Heart right ventricle (tissue), 16 donors: ENCODE measurements at regions not wholly inside any gene's neighbourhood (a gene's known extent, or its start where the extent isn't known, plus 50 kb on each side); places are given as distances from the start of the nearest gene placed in this dataset.

Experiments
- ATAC-seq, 8 donors: fragments of 200-7000 bp; cut with Tn5 transposase; one replicate each; pipeline ENCODE4 v1.9.1; 2020; ENCODE audit warnings: mild to moderate bottlenecking in 8 of 8, moderate library complexity in 8 of 8, moderate number of reproducible peaks in 1 of 8
- DNase-seq, 2 donors: peaks; one replicate each; pipeline ENCODE4 v3.0.0-alpha.2; 2020
- H3K27ac ChIP-seq, 10 donors: fragments of 200-600 bp; sonication (generic) in 2 of 10; one replicate each; pipeline versions ENCODE4 v1.5.0 to v1.8.0; 2020 to 2022; ENCODE audit warnings: mild to moderate bottlenecking in 3 of 10
- H3K27me3 ChIP-seq, 7 donors: fragments of 200-600 bp; one replicate each; pipeline ENCODE4 v1.8.0; 2021 to 2022; ENCODE audit warnings: mild to moderate bottlenecking in 2 of 7
- H3K36me3 ChIP-seq, 9 donors: fragments of 200-600 bp; sonication (generic) in 1 of 9; one replicate each; pipeline versions ENCODE4 v1.5.0 to v1.8.0; 2020 to 2022; ENCODE audit warnings: mild to moderate bottlenecking in 2 of 9
- H3K4me1 ChIP-seq, 9 donors: fragments of 200-600 bp; sonication (generic) in 1 of 9; one replicate each; pipeline versions ENCODE4 v1.5.0 to v1.8.0; 2020 to 2022; ENCODE audit warnings: mild to moderate bottlenecking in 4 of 9
- H3K4me3 ChIP-seq, 10 donors: fragments of 200-600 bp; sonication (generic) in 2 of 10; one replicate each; pipeline versions ENCODE4 v1.5.0 to v1.8.0; 2020 to 2022; ENCODE audit warnings: mild to moderate bottlenecking in 7 of 10, moderate library complexity in 2 of 10
- H3K9me3 ChIP-seq, 11 donors: fragments of 200-600 bp in 10 of 11; sonication (generic) in 2 of 11; one replicate each; pipeline versions ENCODE4 v1.5.0 to v1.8.0; 2013 to 2022; ENCODE audit warnings: mild to moderate bottlenecking in 2 of 11, control low read depth in 1 of 11, moderate library complexity in 1 of 11
- WGBS, 2 donors: extraction: QIAGEN DNeasy Blood & Tissue Kit; methylation state at CpG; one replicate each; pipeline ENCODE4 v1.1.7; 2013; ENCODE audit warnings: inconsistent platforms in 1 of 2; 5-methylcytosine and 5-hydroxymethylcytosine counted together
- intact Hi-C, 10 donors: fragments of 100-400 bp; cut with DNase I; formaldehyde crosslinking; loops; one replicate each; pipeline versions ENCODE4 v1.11.1 to v1.14.2; 2022
- TF ChIP-seq, protein P1 (sequence below), 9 donors: fragments of 200-600 bp; sonication (generic) in 2 of 9; IDR thresholded peaks; one replicate each; pipeline versions ENCODE4 v1.5.0 to v1.8.0; 2021 to 2022; ENCODE audit warnings: antibody characterized with exemption in 9 of 9, mild to moderate bottlenecking in 5 of 9, moderate library complexity in 1 of 9
- donor health status: Arrhythmogenic right ventricular cardiomyopathy.
- donor health status: ischemic (EF 13 %, LVEDD 7.1; RV severe dilation, severe dysfunction).
- donor health status: healthy with polysubstance abuse.
- donor health status: DM: no; HTN: yes; CAD: no.
- donor health status: DM: no; HTN: no; CAD: no.
- donor health status: ischemic (EF 25% LVEDD 6.9; RV normal size, moderate dysfunction).
- donor health status: ischemic (EF 25% LVEDD 5.7; RV mildly dilated, moderate dysfunction).
- donor health status: healthy.
- donor health status: DM: yes; HTN: yes; CAD: no.
- donor health status: Ischemic cardiomyopathy.
- donor health status: ischemic (EF 35%, LVEDD 5.7; RV mildly dilated, moderate dysfunction).
- donor health status: nonischemic (EF 11% LVEDD 7.7; RV severe dilation, severe dysfunction).
- donor health status: DM: yes; HTN: yes; CAD: no.
- donor health status: PGD.
- donor health status: ischemic (EF 29% LVEDD 5.4; RV normal size, mild dysfunction).
- donor health status: nonischemic (EF 23%, LVEDD 6.1; RV moderate dilation, normal function).

DNA sequence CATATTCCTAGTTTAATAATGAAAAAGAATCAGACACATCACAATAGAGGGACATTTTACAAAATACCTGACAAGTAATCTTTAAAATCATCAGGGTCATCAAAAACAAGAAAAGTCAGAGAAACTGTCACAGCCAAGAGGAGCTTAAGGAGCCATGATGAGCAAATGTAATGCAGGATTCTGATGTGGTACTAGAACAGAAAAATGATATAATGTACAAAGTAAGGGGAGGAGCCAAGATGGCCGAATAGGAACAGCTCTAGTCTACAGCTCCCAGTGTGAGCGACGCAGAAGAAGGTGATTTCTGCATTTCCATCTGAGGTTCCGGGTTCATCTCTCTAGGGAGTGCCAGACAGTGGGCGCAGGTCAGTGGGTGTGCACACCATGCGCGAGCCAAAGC is 198.0 kb upstream of the FAT3 start:
- H3K4me1 ChIP-seq, result no peaks in the 10 kb centered on the region
- intact Hi-C loops, result no loop called here
- TF ChIP-seq, protein P1, sequence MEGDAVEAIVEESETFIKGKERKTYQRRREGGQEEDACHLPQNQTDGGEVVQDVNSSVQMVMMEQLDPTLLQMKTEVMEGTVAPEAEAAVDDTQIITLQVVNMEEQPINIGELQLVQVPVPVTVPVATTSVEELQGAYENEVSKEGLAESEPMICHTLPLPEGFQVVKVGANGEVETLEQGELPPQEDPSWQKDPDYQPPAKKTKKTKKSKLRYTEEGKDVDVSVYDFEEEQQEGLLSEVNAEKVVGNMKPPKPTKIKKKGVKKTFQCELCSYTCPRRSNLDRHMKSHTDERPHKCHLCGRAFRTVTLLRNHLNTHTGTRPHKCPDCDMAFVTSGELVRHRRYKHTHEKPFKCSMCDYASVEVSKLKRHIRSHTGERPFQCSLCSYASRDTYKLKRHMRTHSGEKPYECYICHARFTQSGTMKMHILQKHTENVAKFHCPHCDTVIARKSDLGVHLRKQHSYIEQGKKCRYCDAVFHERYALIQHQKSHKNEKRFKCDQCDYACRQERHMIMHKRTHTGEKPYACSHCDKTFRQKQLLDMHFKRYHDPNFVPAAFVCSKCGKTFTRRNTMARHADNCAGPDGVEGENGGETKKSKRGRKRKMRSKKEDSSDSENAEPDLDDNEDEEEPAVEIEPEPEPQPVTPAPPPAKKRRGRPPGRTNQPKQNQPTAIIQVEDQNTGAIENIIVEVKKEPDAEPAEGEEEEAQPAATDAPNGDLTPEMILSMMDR (IDR thresholded peaks at IDR 0.05), result no peak
- ATAC-seq (no peak), DNase-seq (no peak)
- H3K4me3 ChIP-seq, result no peak overlapping the region
- no peaks in the 10 kb centered on the region for H3K36me3 ChIP-seq
- peaks cover 0 to 3% (median 0%) of the 10 kb centered on the region in 7 donors for H3K27me3 ChIP-seq
- H3K9me3 ChIP-seq, result peaks cover 0 to 13% (median 0%) of the 10 kb centered on the region in 11 donors
- no peak overlapping the region for H3K27ac ChIP-seq
- 85 to 89% methylated on average over 7 of the region's 7 CpGs for WGBS, 2 donors

DNA sequence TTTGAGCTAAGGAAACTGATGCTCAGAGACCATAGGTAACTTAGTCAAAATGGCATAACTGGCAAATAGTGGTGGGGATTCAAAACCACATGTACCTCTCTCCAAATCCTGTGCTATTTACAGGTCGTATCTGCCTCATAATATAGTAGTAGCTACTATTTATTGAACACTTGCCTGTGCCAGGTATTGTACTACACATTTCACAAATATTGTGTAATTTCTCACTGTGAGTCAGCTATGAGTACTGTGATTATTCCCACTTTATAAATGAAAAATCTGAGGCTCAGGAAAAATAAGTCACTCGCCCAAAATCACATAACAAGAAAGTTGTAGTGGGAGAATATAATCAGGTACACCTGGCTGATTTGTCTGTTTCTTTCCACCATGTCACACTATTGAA is 199.8 kb upstream of the FAT3 start:
- Histone ChIP-seq H3K36me3 (no peaks in the 10 kb centered on the region), H3K9me3 (peaks cover 0 to 9% (median 0%) of the 10 kb centered on the region in 11 donors), H3K4me3 (no peak overlapping the region), H3K27ac (no peak overlapping the region), H3K4me1 (no peaks in the 10 kb centered on the region), H3K27me3 (peaks cover 0 to 3% (median 0%) of the 10 kb centered on the region in 7 donors)
- WGBS, 2 donors, result 84 to 88% methylated on average over 2 of the region's 2 CpGs
- DNase-seq (no peak), ATAC-seq (no peak)
- TF ChIP-seq, protein P1 (IDR thresholded peaks at IDR 0.05), result no peak
- intact Hi-C loops, result no loop called here

DNA sequence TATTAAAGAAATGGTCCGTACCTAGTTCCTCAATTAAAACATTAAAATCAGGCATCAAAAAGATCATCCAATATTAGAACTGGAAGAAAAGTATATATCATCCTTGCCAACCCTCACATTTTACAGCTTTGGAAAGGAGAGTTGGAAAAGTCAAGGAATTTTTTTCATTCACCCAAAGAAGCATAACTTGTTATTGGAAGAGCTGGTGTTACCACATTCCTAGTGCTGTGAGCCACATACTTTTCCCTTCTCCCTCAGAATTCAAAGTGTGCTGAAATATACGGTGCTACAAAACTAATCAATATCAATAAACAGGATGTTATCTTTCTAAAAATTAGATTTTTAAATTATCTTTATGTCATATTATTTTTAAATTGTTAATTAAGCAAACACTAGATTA is 202.1 kb upstream of the FAT3 start:
- DNase-seq, result no peak
- 83 to 88% methylated on average over 2 of the region's 2 CpGs for WGBS, 2 donors

DNA sequence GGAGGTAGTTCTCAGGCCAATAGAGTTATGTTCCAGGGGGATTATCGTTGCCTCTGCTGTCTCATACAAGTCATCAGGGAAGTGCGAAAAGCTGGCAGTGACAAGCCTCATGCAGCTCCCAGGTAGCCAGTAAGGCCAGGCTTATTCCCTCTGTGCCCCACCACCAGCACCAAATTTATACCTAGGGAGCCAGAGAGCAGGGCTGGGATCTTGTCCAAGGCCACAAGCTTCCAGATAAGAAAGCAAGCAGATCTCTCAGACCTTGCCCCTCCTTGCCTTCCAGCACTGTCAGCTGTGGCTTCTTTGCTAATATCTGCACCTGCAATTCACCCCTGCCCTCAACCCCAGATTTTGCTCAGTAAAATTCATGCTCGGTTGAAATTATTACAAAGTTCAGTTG is 206.3 kb upstream of the FAT3 start:
- Histone ChIP-seq H3K4me3 (no peak overlapping the region), H3K27ac (no peak overlapping the region), H3K36me3 (no peaks in the 10 kb centered on the region), H3K4me1 (no peaks in the 10 kb centered on the region), H3K9me3 (peaks cover 0 to 35% (median 0%) of the 10 kb centered on the region in 11 donors), H3K27me3 (no peaks in the 10 kb centered on the region)
- intact Hi-C loops, result no loop called here
- peak in 1 of 8 donors; percentile 65 for ATAC-seq
- DNase-seq, result no peak
- TF ChIP-seq, protein P1 (IDR thresholded peaks at IDR 0.05), result no peak
- 63 to 66% methylated on average over 3 of the region's 3 CpGs for WGBS, 2 donors

More for the DNA sequence above, 202.1 kb upstream of the FAT3 start:
- Histone ChIP-seq H3K4me1 (no peaks in the 10 kb centered on the region), H3K27me3 (peaks cover 0 to 3% (median 0%) of the 10 kb centered on the region in 7 donors), H3K4me3 (no peak overlapping the region), H3K9me3 (peaks cover 0 to 12% (median 0%) of the 10 kb centered on the region in 11 donors), H3K36me3 (no peaks in the 10 kb centered on the region), H3K27ac (no peak overlapping the region)
- ATAC-seq, result no peak
- intact Hi-C loops, result no loop called here
- TF ChIP-seq, protein P1 (IDR thresholded peaks at IDR 0.05), result no peak
